ENCODE measurements at regions not wholly inside any gene's neighbourhood (a gene's known extent, or its start where the extent isn't known, plus 50 kb on each side); places are given as distances from the start of the nearest gene placed in this dataset.

- no peaks in the 10 kb centered on the region for H4K20me1 ChIP-seq (ENCODE audit: insufficient read depth, low read length)
- no peaks in the 10 kb centered on the region for H3K36me3 Mint-ChIP-seq
- no peak overlapping the region for H2AFZ ChIP-seq (ENCODE audit: insufficient read depth, low read depth, low read length, poor library complexity, severe bottlenecking)
- H3K4me3 ChIP-seq (replicated peaks in 1 of 3; ENCODE audit: low read depth in 2 of 3, low read length in 3 of 3), result no peak overlapping the region
- peaks cover 19 to 34% of the 10 kb centered on the region in 2 donors for H3K9me3 ChIP-seq (replicated peaks in 1 of 2; ENCODE audit: control insufficient read depth in 1 of 2, insufficient read depth in 1 of 2, low read length in 2 of 2)
- DNase-seq, result no peak
- intact Hi-C loops (cut with micrococcal nuclease), result no loop called here
- H3K4me2 ChIP-seq (replicated peaks; ENCODE audit: extremely low read depth, low read length, poor library complexity, severe bottlenecking), result no peak overlapping the region
- H3K9ac ChIP-seq (ENCODE audit: insufficient read depth, low read length, poor library complexity, severe bottlenecking), result no peak overlapping the region
- H3K4me3 Mint-ChIP-seq, result no peak overlapping the region
- peaks cover 13 to 37% (median 30%) of the 10 kb centered on the region in 7 donors for H3K9me3 Mint-ChIP-seq
- TF ChIP-seq CTCF (IDR thresholded peaks at IDR 0.05), result no peak
- no peaks in the 10 kb centered on the region for H3K36me3 ChIP-seq (replicated peaks in 1 of 2; ENCODE audit: control insufficient read depth in 1 of 2, insufficient read depth in 2 of 2, low read length in 2 of 2)
- H3K4me1 ChIP-seq (ENCODE audit: control insufficient read depth in 1 of 2, insufficient read depth in 2 of 2, low read length in 2 of 2), result no peaks in the 10 kb centered on the region
- 100% methylated on average over 1 of the region's 3 CpGs for WGBS (ENCODE audit: insufficient coverage)
- H3K4me1 Mint-ChIP-seq, result no peaks in the 10 kb centered on the region
- H3K79me2 ChIP-seq (ENCODE audit: insufficient read depth, low read length), result no peaks in the 10 kb centered on the region
- H3K27ac ChIP-seq (ENCODE audit: low read depth in 1 of 2, low read length in 2 of 2), result no peak overlapping the region
- no peak overlapping the region for H3K27ac Mint-ChIP-seq
- H3K27me3 ChIP-seq (ENCODE audit: control insufficient read depth in 2 of 2, insufficient read depth in 2 of 2, low read length in 2 of 2), result no peaks in the 10 kb centered on the region
- no peaks in the 10 kb centered on the region for H3K27me3 Mint-ChIP-seq (ENCODE audit: low read depth in 3 of 3)
Observed at GRCh38 chr12:58032156-58032555, 90.8 kb downstream of the ATP23 start.

- Histone ChIP-seq H3K79me2 (ENCODE audit: insufficient read depth, low read length) (no peaks in the 10 kb centered on the region), H3K9ac (ENCODE audit: insufficient read depth, low read length, poor library complexity, severe bottlenecking) (no peak overlapping the region), H3K36me3 (replicated peaks in 1 of 2; ENCODE audit: control insufficient read depth in 1 of 2, insufficient read depth in 2 of 2, low read length in 2 of 2) (no peaks in the 10 kb centered on the region), H3K4me2 (replicated peaks; ENCODE audit: extremely low read depth, low read length, poor library complexity, severe bottlenecking) (no peak overlapping the region), H3K27ac (ENCODE audit: low read depth in 1 of 2, low read length in 2 of 2) (no peak overlapping the region), H2AFZ (ENCODE audit: insufficient read depth, low read depth, low read length, poor library complexity, severe bottlenecking) (no peak overlapping the region), H3K4me3 (replicated peaks in 1 of 3; ENCODE audit: low read depth in 2 of 3, low read length in 3 of 3) (no peak overlapping the region), H3K27me3 (ENCODE audit: control insufficient read depth in 2 of 2, insufficient read depth in 2 of 2, low read length in 2 of 2) (no peaks in the 10 kb centered on the region), H4K20me1 (ENCODE audit: insufficient read depth, low read length) (no peaks in the 10 kb centered on the region), H3K9me3 (replicated peaks in 1 of 2; ENCODE audit: control insufficient read depth in 1 of 2, insufficient read depth in 1 of 2, low read length in 2 of 2) (peaks cover 19 to 34% of the 10 kb centered on the region in 2 donors), H3K4me1 (ENCODE audit: control insufficient read depth in 1 of 2, insufficient read depth in 2 of 2, low read length in 2 of 2) (no peaks in the 10 kb centered on the region)
- intact Hi-C loops (cut with micrococcal nuclease), result no loop called here
- no peaks in the 10 kb centered on the region for H3K27me3 Mint-ChIP-seq (ENCODE audit: low read depth in 3 of 3)
- DNase-seq, result no peak
- no peak for TF ChIP-seq CTCF (IDR thresholded peaks at IDR 0.05)
- H3K4me3 Mint-ChIP-seq, result no peak overlapping the region
- H3K9me3 Mint-ChIP-seq, result peaks cover 13 to 46% (median 37%) of the 10 kb centered on the region in 7 donors
- no peak overlapping the region for H3K27ac Mint-ChIP-seq
- no peaks in the 10 kb centered on the region for H3K4me1 Mint-ChIP-seq
- H3K36me3 Mint-ChIP-seq, result no peaks in the 10 kb centered on the region
Observed at GRCh38 chr12:58033831-58034230, 92.5 kb downstream of the ATP23 start.

Data from CD14-positive monocyte (primary cell).